H4 (cell line): ENCODE measurements at regions not wholly inside any gene's neighbourhood (a gene's known extent, or its start where the extent isn't known, plus 50 kb on each side); places are given as distances from the start of the nearest gene placed in this dataset.
A peak's percentile ranks its signal among the peaks of the same experiment; 100 is the strongest.
"Not testable (repeated sequence)": the region's sequence is repeated elsewhere in the genome, so short reads cannot be mapped to it uniquely, and the experiment has no call there.

Experiments
- DNase-seq: peaks from one replicate; pipeline ENCODE4 v3.0.0-alpha.2; 2015; ENCODE audit warnings: low spot score

GRCh38 chr5:36390640-36391039, 88.9 kb upstream of the RANBP3L start:
- no peak for DNase-seq

- DNase-seq: no peak
Measured at GRCh38 chr5:36392186-36392585, 90.5 kb upstream of the RANBP3L start.

- DNase-seq: peak; percentile 20
Measured at GRCh38 chr5:36392818-36393217, 91.1 kb upstream of the RANBP3L start.

GRCh38 chr5:36393656-36394428, 92.1 kb upstream of the RANBP3L start:
- DNase-seq: no peak

GRCh38 chr5:36395260-36395659, 93.6 kb upstream of the RANBP3L start:
- no peak for DNase-seq

GRCh38 chr5:36395947-36396346, 94.2 kb upstream of the RANBP3L start:
- not testable (repeated sequence) for DNase-seq

- peak; percentile 74 for DNase-seq
Measured at GRCh38 chr5:36396640-36397039, 94.9 kb upstream of the RANBP3L start.

GRCh38 chr5:36397901-36398536, 96.3 kb upstream of the RANBP3L start:
- DNase-seq: peak; percentile 58

- no peak for DNase-seq
Measured at GRCh38 chr5:36402512-36402906, 100.8 kb upstream of the RANBP3L start.

GRCh38 chr5:36403632-36404311, 102.1 kb upstream of the RANBP3L start:
- peak; percentile 92 for DNase-seq

- no peak for DNase-seq
Measured at GRCh38 chr5:36406023-36406422, 104.3 kb upstream of the RANBP3L start.

GRCh38 chr5:36407396-36407795, 105.7 kb upstream of the RANBP3L start:
- no peak for DNase-seq

- DNase-seq: not testable (repeated sequence)
Measured at GRCh38 chr5:36409711-36410110, 108.0 kb upstream of the RANBP3L start.

GRCh38 chr5:36410672-36411071, 109.0 kb upstream of the RANBP3L start:
- DNase-seq: not testable (repeated sequence)

GRCh38 chr5:36414869-36415282, 113.2 kb upstream of the RANBP3L start:
- peak; percentile 68 for DNase-seq

- no peak for DNase-seq
Measured at GRCh38 chr5:36416605-36417004, 114.9 kb upstream of the RANBP3L start.

- DNase-seq: no peak
Measured at GRCh38 chr5:36417221-36417620, 115.5 kb upstream of the RANBP3L start.

- DNase-seq: no peak
Measured at GRCh38 chr5:36417668-36418067, 116.0 kb upstream of the RANBP3L start.

- no peak for DNase-seq
Measured at GRCh38 chr5:36418152-36418979, 116.7 kb upstream of the RANBP3L start.

GRCh38 chr5:36421256-36421655, 119.6 kb upstream of the RANBP3L start:
- no peak for DNase-seq

GRCh38 chr5:36422952-36423351, 121.2 kb upstream of the RANBP3L start:
- DNase-seq: peak; percentile 66
